H9 (cell line): ENCODE measurements at regions not wholly inside any gene's neighbourhood (a gene's known extent, or its start where the extent isn't known, plus 50 kb on each side); places are given as distances from the start of the nearest gene placed in this dataset.

Experiments used
- DNase-seq: peaks from one replicate; pipeline ENCODE4 v3.0.0-alpha.2; 2017
- H2AFZ ChIP-seq: one replicate; pipeline ENCODE4 v1.6.1; 2013; ENCODE audit warnings: mild to moderate bottlenecking, low read length, control low read depth, moderate library complexity
- H2AK5ac ChIP-seq: 2 replicates; pipeline ENCODE4 v1.6.1; 2013; ENCODE audit warnings: low read length, control low read depth, mixed read lengths; ENCODE audit not compliant: insufficient read length
- H2BK120ac ChIP-seq: one replicate; pipeline ENCODE4 v1.6.1; 2013; ENCODE audit warnings: low read depth, mild to moderate bottlenecking, low read length, control low read depth, inconsistent platforms; ENCODE audit not compliant: poor library complexity, severe bottlenecking
- H2BK12ac ChIP-seq: 2 replicates; pipeline ENCODE4 v1.6.1; 2013; ENCODE audit warnings: low read length, control low read depth, mixed read lengths, low read depth; ENCODE audit not compliant: insufficient read length
- H2BK15ac ChIP-seq: 2 replicates; pipeline ENCODE4 v1.6.1; 2013; ENCODE audit warnings: low read depth, low read length, control low read depth
- H2BK20ac ChIP-seq: one replicate; pipeline ENCODE4 v1.6.1; 2013; ENCODE audit warnings: low read depth, mild to moderate bottlenecking, low read length, control low read depth, inconsistent platforms; ENCODE audit not compliant: poor library complexity, severe bottlenecking
- H2BK5ac ChIP-seq: 2 replicates; pipeline ENCODE4 v1.6.1; 2013; ENCODE audit warnings: low read length, control low read depth, mixed read lengths; ENCODE audit not compliant: insufficient read length
- H3K14ac ChIP-seq: 2 replicates; pipeline ENCODE4 v1.6.1; 2013; ENCODE audit warnings: low read length, control low read depth; ENCODE audit not compliant: insufficient read depth
- H3K18ac ChIP-seq: 2 replicates; pipeline ENCODE4 v1.6.1; 2013; ENCODE audit warnings: low read depth, mild to moderate bottlenecking, mixed read lengths, low read length, control low read depth; ENCODE audit not compliant: insufficient read length
- H3K23ac ChIP-seq: 2 replicates; pipeline ENCODE4 v1.6.1; 2013; ENCODE audit warnings: low read length, control low read depth, mixed read lengths, low read depth; ENCODE audit not compliant: insufficient read length
- H3K23me2 ChIP-seq: 2 replicates; pipeline ENCODE4 v1.6.1; 2013; ENCODE audit warnings: low read depth, mild to moderate bottlenecking, mixed read lengths, low read length, control low read depth; ENCODE audit not compliant: insufficient read length, poor library complexity, severe bottlenecking
- H3K27ac ChIP-seq: 2 replicates; pipeline ENCODE4 v1.5.1; 2013; ENCODE audit warnings: low read length, control low read depth, mixed read lengths, low read depth; ENCODE audit not compliant: insufficient read length
- H3K27me3 ChIP-seq: 2 replicates; pipeline ENCODE4 v1.6.1; 2013; ENCODE audit warnings: low read length, control low read depth, inconsistent platforms; ENCODE audit not compliant: insufficient read depth
- H3K4ac ChIP-seq: 2 replicates; pipeline ENCODE4 v1.6.1; 2013; ENCODE audit warnings: low read depth, mild to moderate bottlenecking, control low read depth, inconsistent platforms, low read length, moderate library complexity
- H3K4me1 ChIP-seq: 2 replicates; pipeline ENCODE4 v1.6.1; 2013; ENCODE audit warnings: low read length, control low read depth, inconsistent platforms; ENCODE audit not compliant: insufficient read depth
- H3K4me2 ChIP-seq: 2 replicates; pipeline ENCODE4 v1.6.1; 2013; ENCODE audit warnings: low read length, control low read depth, mixed read lengths; ENCODE audit not compliant: insufficient read length, insufficient read depth
- H3K56ac ChIP-seq: 2 replicates; pipeline ENCODE4 v1.6.1; 2013; ENCODE audit warnings: low read depth, mild to moderate bottlenecking, mixed read lengths, low read length, control low read depth; ENCODE audit not compliant: insufficient read length
- H3K79me1 ChIP-seq: 2 replicates; pipeline ENCODE4 v1.6.1; 2013; ENCODE audit warnings: low read depth, mild to moderate bottlenecking, moderate library complexity, low read length, control low read depth, inconsistent platforms; ENCODE audit not compliant: insufficient read depth, poor library complexity, severe bottlenecking
- H3K79me2 ChIP-seq: 2 replicates; pipeline ENCODE4 v1.6.1; 2013; ENCODE audit warnings: low read length, control low read depth, inconsistent platforms; ENCODE audit not compliant: insufficient read depth
- H3K9ac ChIP-seq: 2 replicates; pipeline ENCODE4 v1.6.1; 2013; ENCODE audit warnings: low read length, control low read depth, mixed read lengths; ENCODE audit not compliant: insufficient read length; ENCODE audit errors: extremely low read depth
- H3K9me3 ChIP-seq: one replicate; pipeline ENCODE4 v1.6.1; 2013; ENCODE audit warnings: low read depth, low read length, inconsistent platforms; ENCODE audit not compliant: control insufficient read depth
- H3T11ph ChIP-seq: one replicate; pipeline ENCODE4 v1.6.1; 2013; ENCODE audit warnings: mild to moderate bottlenecking, low read length, control low read depth, inconsistent platforms
- H4K20me1 ChIP-seq: one replicate; pipeline ENCODE4 v1.6.1; 2013; ENCODE audit not compliant: control insufficient read depth, insufficient read length, insufficient read depth
- H4K5ac ChIP-seq: 2 replicates; pipeline ENCODE4 v1.6.1; 2013; ENCODE audit warnings: low read depth, mild to moderate bottlenecking, mixed read lengths, low read length, control low read depth; ENCODE audit not compliant: insufficient read length
- H4K8ac ChIP-seq: replicated peaks from 2 replicates; pipeline ENCODE4 v1.6.1; 2013; ENCODE audit warnings: low read length, control low read depth, mixed read lengths, low read depth; ENCODE audit not compliant: insufficient read length
- H4K91ac ChIP-seq: 2 replicates; pipeline ENCODE4 v1.6.1; 2013; ENCODE audit warnings: low read depth, mild to moderate bottlenecking, moderate library complexity, mixed read lengths, low read length, control low read depth; ENCODE audit not compliant: insufficient read length
- H3K27ac Mint-ChIP-seq, 3 experiments: 2 replicates in 2 of 3; 3 replicates in 1 of 3; pipeline ENCODE4 v1.8.0; 2020 to 2021; ENCODE audit warnings: mixed read lengths in 3 of 3, mild to moderate bottlenecking in 1 of 3, moderate library complexity in 1 of 3
- H3K27me3 Mint-ChIP-seq: 2 replicates; pipeline ENCODE4 v1.8.0; 2021; ENCODE audit warnings: low read depth, mild to moderate bottlenecking, moderate library complexity, mixed read lengths
- H3K36me3 Mint-ChIP-seq, 3 experiments: 2 replicates in 2 of 3; 3 replicates in 1 of 3; pipeline ENCODE4 v1.8.0; 2020 to 2021; ENCODE audit warnings: low read depth in 3 of 3, mixed read lengths in 3 of 3; ENCODE audit not compliant: insufficient read depth in 1 of 3
- H3K4me1 Mint-ChIP-seq, 2 experiments: 2 replicates each; pipeline ENCODE4 v1.8.0; 2020; ENCODE audit warnings: mixed read lengths in 2 of 2
- H3K4me3 Mint-ChIP-seq, 2 experiments: 2 replicates in 1 of 2; 3 replicates in 1 of 2; pipeline ENCODE4 v1.8.0; 2020 to 2021; ENCODE audit warnings: mild to moderate bottlenecking in 2 of 2, mixed read lengths in 2 of 2, moderate library complexity in 1 of 2
- H3K9me3 Mint-ChIP-seq, 2 experiments: 2 replicates in 1 of 2; 3 replicates in 1 of 2; pipeline ENCODE4 v1.8.0; 2020; ENCODE audit warnings: mild to moderate bottlenecking in 2 of 2, mixed read lengths in 2 of 2, moderate library complexity in 1 of 2
- TF ChIP-seq, protein P1 (sequence below): fragments of 200-600 bp; sonication (generic); conservative IDR thresholded peaks from 3 replicates; pipeline ENCODE4 v1.8.0; 2021; ENCODE audit warnings: antibody characterized with exemption, mild to moderate bottlenecking

DNA sequence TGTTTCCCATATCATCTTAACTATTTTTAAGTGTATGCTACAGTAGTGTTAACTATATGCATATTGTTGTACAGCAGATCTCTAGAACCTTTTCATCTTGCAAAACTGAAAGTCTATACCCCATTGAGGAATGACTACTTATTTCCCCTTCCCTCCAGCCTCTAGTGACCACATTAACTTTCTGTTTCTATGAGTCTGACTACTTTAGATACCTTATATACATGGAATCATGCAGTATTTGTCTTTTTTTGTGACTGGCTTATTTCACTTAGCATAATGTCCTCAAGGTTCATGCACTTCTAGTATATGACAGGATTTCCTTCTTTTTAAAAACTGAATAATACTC, 96.5 kb upstream of the BTG3 start:
- Histone ChIP-seq H3K4me1 (no peaks in the 10 kb centered on the region), H3K27ac (no peak overlapping the region), H2BK120ac (no peak overlapping the region), H3K79me2 (no peaks in the 10 kb centered on the region), H3K27me3 (no peaks in the 10 kb centered on the region), H2BK20ac (no peak overlapping the region), H2BK12ac (no peak overlapping the region), H4K8ac (no peak overlapping the region), H3K4me2 (no peak overlapping the region), H3K23ac (no peak overlapping the region), H2BK5ac (no peak overlapping the region), H4K5ac (no peak overlapping the region), H4K20me1 (no peaks in the 10 kb centered on the region), H3K14ac (no peak overlapping the region), H2AFZ (no peak overlapping the region), H3K79me1 (no peaks in the 10 kb centered on the region), H3K9ac (no peak overlapping the region), H2AK5ac (no peak overlapping the region), H3K23me2 (no peaks in the 10 kb centered on the region), H3T11ph (no peak overlapping the region), H3K9me3 (peaks cover 8% of the 10 kb centered on the region), H3K56ac (no peak overlapping the region), H3K4ac (no peak overlapping the region), H3K18ac (no peak overlapping the region), H2BK15ac (no peak overlapping the region), H4K91ac (no peak overlapping the region)
- H3K9me3 Mint-ChIP-seq: peaks cover 45 to 55% of the 10 kb centered on the region in 2 experiments
- peaks cover 12 to 56% (median 32%) of the 10 kb centered on the region in 3 experiments for H3K36me3 Mint-ChIP-seq
- no peak overlapping the region for H3K4me3 Mint-ChIP-seq
- H3K4me1 Mint-ChIP-seq: no peaks in the 10 kb centered on the region
- no peak overlapping the region for H3K27ac Mint-ChIP-seq
- TF ChIP-seq, protein P1, sequence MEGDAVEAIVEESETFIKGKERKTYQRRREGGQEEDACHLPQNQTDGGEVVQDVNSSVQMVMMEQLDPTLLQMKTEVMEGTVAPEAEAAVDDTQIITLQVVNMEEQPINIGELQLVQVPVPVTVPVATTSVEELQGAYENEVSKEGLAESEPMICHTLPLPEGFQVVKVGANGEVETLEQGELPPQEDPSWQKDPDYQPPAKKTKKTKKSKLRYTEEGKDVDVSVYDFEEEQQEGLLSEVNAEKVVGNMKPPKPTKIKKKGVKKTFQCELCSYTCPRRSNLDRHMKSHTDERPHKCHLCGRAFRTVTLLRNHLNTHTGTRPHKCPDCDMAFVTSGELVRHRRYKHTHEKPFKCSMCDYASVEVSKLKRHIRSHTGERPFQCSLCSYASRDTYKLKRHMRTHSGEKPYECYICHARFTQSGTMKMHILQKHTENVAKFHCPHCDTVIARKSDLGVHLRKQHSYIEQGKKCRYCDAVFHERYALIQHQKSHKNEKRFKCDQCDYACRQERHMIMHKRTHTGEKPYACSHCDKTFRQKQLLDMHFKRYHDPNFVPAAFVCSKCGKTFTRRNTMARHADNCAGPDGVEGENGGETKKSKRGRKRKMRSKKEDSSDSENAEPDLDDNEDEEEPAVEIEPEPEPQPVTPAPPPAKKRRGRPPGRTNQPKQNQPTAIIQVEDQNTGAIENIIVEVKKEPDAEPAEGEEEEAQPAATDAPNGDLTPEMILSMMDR: no peak
- no peak for DNase-seq
- peaks cover 3% of the 10 kb centered on the region for H3K27me3 Mint-ChIP-seq
